IMR-90 (cell line): ENCODE measurements at regions not wholly inside any gene's neighbourhood (a gene's known extent, or its start where the extent isn't known, plus 50 kb on each side); places are given as distances from the start of the nearest gene placed in this dataset.

Experiments
- ATAC-seq: fragments of 200-7000 bp; cut with Tn5 transposase; 2 replicates; pipeline ENCODE4 v1.9.1; 2020; ENCODE audit warnings: low read depth, mild to moderate bottlenecking, moderate library complexity
- BruUV-seq: library from RNA; stranded (reverse); fragments of 400-500 nt; replicated peaks from 2 replicates; lab custom pipeline; 2021; lab: Mats Ljungman, UMichigan
- CTCF ChIA-PET: fragments of 300-600 bp; formaldehyde crosslinking; extraction: SDS; loops from one replicate; lab custom pipeline; 2021; ENCODE audit warnings: antibody characterized with exemption; lab: Yijun Ruan, JAX
- POLR2A ChIA-PET: fragments of 300-600 bp; sonication (Branson Sonifier 250); formaldehyde crosslinking; loops from one replicate; lab custom pipeline; 2022; ENCODE audit warnings: antibody characterized with exemption; ENCODE audit not compliant: unreplicated experiment; lab: Charles Lee
- DNase-seq: peaks from one replicate; pipeline ENCODE4 v3.0.0; 2013
- H2AFZ ChIP-seq: replicated peaks from 2 replicates; pipeline ENCODE3; 2013; ENCODE audit warnings: low read length, mild to moderate bottlenecking; ENCODE audit not compliant: poor library complexity
- H2AK5ac ChIP-seq: 2 replicates; pipeline ENCODE4 v1.6.1; 2013; ENCODE audit warnings: low read depth, low read length, inconsistent platforms
- H2AK9ac ChIP-seq: replicated peaks from 2 replicates; pipeline ENCODE3; 2013; ENCODE audit warnings: mild to moderate bottlenecking, low read depth, low read length, moderate library complexity; ENCODE audit not compliant: poor library complexity
- H2BK120ac ChIP-seq: 2 replicates; pipeline ENCODE4 v1.6.1; 2013; ENCODE audit warnings: low read depth, low read length, inconsistent platforms
- H2BK15ac ChIP-seq: 3 replicates; pipeline ENCODE4 v1.6.1; 2013; ENCODE audit warnings: low read depth, low read length, inconsistent platforms
- H2BK20ac ChIP-seq: 2 replicates; pipeline ENCODE4 v1.6.1; 2013; ENCODE audit warnings: low read depth, mild to moderate bottlenecking, inconsistent platforms, low read length, moderate library complexity
- H2BK5ac ChIP-seq: 2 replicates; pipeline ENCODE4 v1.6.1; 2013; ENCODE audit warnings: mild to moderate bottlenecking, low read depth, low read length, inconsistent platforms; ENCODE audit not compliant: poor library complexity, severe bottlenecking
- H3K14ac ChIP-seq: replicated peaks from 2 replicates; pipeline ENCODE4 v1.6.1; 2013; ENCODE audit warnings: low read depth, low read length, inconsistent platforms
- H3K18ac ChIP-seq: 2 replicates; pipeline ENCODE4 v1.6.1; 2013; ENCODE audit warnings: low read depth, low read length, control low read depth
- H3K23ac ChIP-seq: 2 replicates; pipeline ENCODE4 v1.6.1; 2013; ENCODE audit warnings: low read depth, low read length, inconsistent platforms
- H3K27ac ChIP-seq: 2 replicates; pipeline ENCODE4 v1.5.1; 2013; ENCODE audit warnings: mild to moderate bottlenecking, control low read depth, low read length; ENCODE audit not compliant: insufficient read depth
- H3K27me3 ChIP-seq: 2 replicates; pipeline ENCODE4 v1.6.1; 2013; ENCODE audit warnings: low read length; ENCODE audit not compliant: control insufficient read depth, insufficient read depth
- H3K36me3 ChIP-seq: 2 replicates; pipeline ENCODE4 v1.6.1; 2013; ENCODE audit warnings: low read length, mixed read lengths; ENCODE audit not compliant: control insufficient read depth, insufficient read depth
- H3K4ac ChIP-seq: 2 replicates; pipeline ENCODE4 v1.6.1; 2013; ENCODE audit warnings: low read depth, low read length, inconsistent platforms
- H3K4me1 ChIP-seq: 2 replicates; pipeline ENCODE4 v1.6.1; 2013; ENCODE audit warnings: low read length, mixed read lengths; ENCODE audit not compliant: control insufficient read depth, insufficient read depth
- H3K4me2 ChIP-seq: 2 replicates; pipeline ENCODE4 v1.6.1; 2013; ENCODE audit warnings: low read depth, mild to moderate bottlenecking, control low read depth, low read length, moderate library complexity
- H3K4me3 ChIP-seq: 2 replicates; pipeline ENCODE4 v1.5.1; 2013; ENCODE audit warnings: low read depth, mild to moderate bottlenecking, control low read depth, low read length, moderate library complexity; ENCODE audit not compliant: insufficient read depth
- H3K56ac ChIP-seq: 2 replicates; pipeline ENCODE4 v1.6.1; 2013; ENCODE audit warnings: low read length, inconsistent platforms; ENCODE audit not compliant: insufficient read depth; ENCODE audit errors: extremely low read depth
- H3K79me1 ChIP-seq, 2 experiments: 2 replicates each; pipeline ENCODE4 v1.6.1; 2013; ENCODE audit warnings: low read length in 2 of 2, inconsistent platforms in 1 of 2, low read depth in 1 of 2
- H3K9ac ChIP-seq: 2 replicates; pipeline ENCODE4 v1.6.1; 2013; ENCODE audit warnings: low read depth, low read length, control low read depth
- H3K9me1 ChIP-seq: 2 replicates; pipeline ENCODE4 v1.6.1; 2013; ENCODE audit warnings: low read length, inconsistent platforms; ENCODE audit not compliant: insufficient read depth
- H3K9me3 ChIP-seq: 2 replicates; pipeline ENCODE4 v1.6.1; 2013; ENCODE audit warnings: low read length; ENCODE audit not compliant: control insufficient read depth, insufficient read depth
- H4K20me1 ChIP-seq: 2 replicates; pipeline ENCODE4 v1.6.1; 2013; ENCODE audit warnings: low read length, inconsistent platforms; ENCODE audit not compliant: insufficient read depth
- H4K5ac ChIP-seq: 2 replicates; pipeline ENCODE4 v1.6.1; 2013; ENCODE audit warnings: mild to moderate bottlenecking, low read depth, low read length, control low read depth
- H4K8ac ChIP-seq, 2 experiments: 2 replicates each; pipeline ENCODE4 v1.6.1; 2013; ENCODE audit warnings: low read depth in 2 of 2, low read length in 2 of 2, control low read depth in 1 of 2, inconsistent platforms in 1 of 2
- H4K91ac ChIP-seq: 2 replicates; pipeline ENCODE4 v1.6.1; 2013; ENCODE audit warnings: low read depth, low read length, inconsistent platforms; ENCODE audit not compliant: insufficient read depth
- BHLHE40 ChIP-seq: fragments of 150-350 bp; IDR thresholded peaks from 2 replicates; pipeline ENCODE4 v1.6.1; 2016; ENCODE audit warnings: mild to moderate bottlenecking, low read depth, low read length
- MAFK ChIP-seq: IDR thresholded peaks from 2 replicates; pipeline ENCODE4 v1.6.1; 2012; ENCODE audit warnings: low read depth, low read length, improper control_type of control experiment
- MAZ ChIP-seq: IDR thresholded peaks from 2 replicates; pipeline ENCODE4 v1.6.1; 2012; ENCODE audit warnings: low read depth, mild to moderate bottlenecking, low read length, improper control_type of control experiment, moderate library complexity, borderline replicate concordance
- RAD21 ChIP-seq: IDR thresholded peaks from 2 replicates; pipeline ENCODE4 v1.6.1; 2012; ENCODE audit warnings: low read length, improper control_type of control experiment
- WGBS, 2 experiments: methylation state at CpG; one replicate each; pipeline versions ENCODE4 v1.1.5 to v1.1.7; 2013; ENCODE audit warnings: missing lambda C conversion rate in 2 of 2; ENCODE audit not compliant: insufficient read length in 1 of 2; ENCODE audit errors: extremely low coverage in 2 of 2; 5-methylcytosine and 5-hydroxymethylcytosine counted together
- dilution Hi-C: fragments of 300-500 bp; cut with HindIII; formaldehyde crosslinking; loops from one replicate; pipeline ENCODE4 v1.14.3; 2018; ENCODE audit warnings: low sequenced_read_pairs; ENCODE audit not compliant: unreplicated experiment
- in situ Hi-C: fragments of 300-500 bp; cut with MboI; formaldehyde crosslinking; loops from 3 replicates; pipeline ENCODE4 v1.14.3; 2019; ENCODE audit warnings: low sequenced_read_pairs, inconsistent platforms, mixed read lengths
- intact Hi-C: fragments of 100-400 bp; cut with micrococcal nuclease; formaldehyde crosslinking; loops from 2 replicates; pipeline ENCODE4 v1.10.0; 2022

GRCh38 chr12:85394809-85395208, 114.8 kb downstream of the ALX1 start:
- no peak for ATAC-seq

More at GRCh38 chr12:85394809-85395208, 114.8 kb downstream of the ALX1 start:
- H3K9me3 ChIP-seq = no peaks in the 10 kb centered on the region
- no peak for DNase-seq
- H2BK15ac ChIP-seq = no peak overlapping the region
- no TSS peak for BruUV-seq
- no peaks in the 10 kb centered on the region for H3K9me1 ChIP-seq
- no peak overlapping the region for H2AFZ ChIP-seq
- H2AK5ac ChIP-seq = no peak overlapping the region
- H3K9ac ChIP-seq = no peak overlapping the region
- no peak overlapping the region for H2BK20ac ChIP-seq
- dilution Hi-C loops (no loop called here), intact Hi-C loops (no loop called here), in situ Hi-C loops (no loop called here)
- TF ChIP-seq BHLHE40 (no peak), MAFK (no peak), RAD21 (no peak), MAZ (no peak)
- H3K14ac ChIP-seq = no peak overlapping the region
- ChIA-PET CTCF (no interaction called here), POLR2A (no interaction called here)
- H2AK9ac ChIP-seq = no peak overlapping the region
- H3K4me2 ChIP-seq = no peak overlapping the region
- H3K23ac ChIP-seq = no peak overlapping the region
- H3K56ac ChIP-seq = no peak overlapping the region
- H3K4me3 ChIP-seq = no peak overlapping the region
- H3K36me3 ChIP-seq = no peaks in the 10 kb centered on the region
- H2BK5ac ChIP-seq = no peak overlapping the region
- H3K27ac ChIP-seq = no peak overlapping the region
- H3K27me3 ChIP-seq = no peaks in the 10 kb centered on the region
- no peaks in the 10 kb centered on the region for H3K4me1 ChIP-seq
- H3K18ac ChIP-seq = no peak overlapping the region
- no peak overlapping the region for H4K5ac ChIP-seq
- H4K20me1 ChIP-seq = no peaks in the 10 kb centered on the region
- 60% methylated on average over 1 of the region's 3 CpGs; no CpG with 5 or more reads in 1 of the 2 experiments for WGBS, 2 experiments
- no peak overlapping the region for H4K8ac ChIP-seq
- no peak overlapping the region for H2BK120ac ChIP-seq
- H3K79me1 ChIP-seq = no peaks in the 10 kb centered on the region
- no peak overlapping the region for H4K91ac ChIP-seq
- no peak overlapping the region for H3K4ac ChIP-seq
